OCI-LY1 (cell line): ENCODE measurements at regions not wholly inside any gene's neighbourhood (a gene's known extent, or its start where the extent isn't known, plus 50 kb on each side); places are given as distances from the start of the nearest gene placed in this dataset.
"Not testable (repeated sequence)": the region's sequence is repeated elsewhere in the genome, so short reads cannot be mapped to it uniquely, and the experiment has no call there.

Source experiments
- H2AFZ ChIP-seq: fragments of 200-600 bp; sonication (generic), shearing (Covaris generic); 2 replicates; pipeline ENCODE4 v1.6.0; 2014; ENCODE audit warnings: antibody characterized with exemption, mild to moderate bottlenecking, low read length
- H3F3A ChIP-seq: fragments of 200-600 bp; sonication (generic), shearing (Covaris generic); 2 replicates; pipeline ENCODE4 v1.6.0; 2014; ENCODE audit warnings: mild to moderate bottlenecking, antibody characterized with exemption, low read length, moderate library complexity; ENCODE audit not compliant: insufficient read depth
- H3K27ac ChIP-seq: fragments of 200-600 bp; sonication (generic); 2 replicates; pipeline ENCODE4 v1.5.1; 2014; ENCODE audit warnings: low read length, mixed run types, mild to moderate bottlenecking, low read depth; ENCODE audit not compliant: poor library complexity, severe bottlenecking
- H3K27me3 ChIP-seq: fragments of 200-600 bp; sonication (generic); 2 replicates; pipeline ENCODE4 v1.6.0; 2014; ENCODE audit warnings: antibody characterized with exemption, mild to moderate bottlenecking, low read length, moderate library complexity; ENCODE audit not compliant: insufficient read depth
- H3K36me3 ChIP-seq: fragments of 200-600 bp; sonication (generic); 2 replicates; pipeline ENCODE4 v1.6.1; 2014; ENCODE audit warnings: mild to moderate bottlenecking, antibody characterized with exemption, low read length, moderate library complexity, mixed read lengths; ENCODE audit not compliant: insufficient read depth
- H3K4me1 ChIP-seq: fragments of 200-600 bp; sonication (generic); 2 replicates; pipeline ENCODE4 v1.5.1; 2014; ENCODE audit warnings: mild to moderate bottlenecking, low read length, moderate library complexity; ENCODE audit not compliant: insufficient read depth, severe bottlenecking
- H3K4me2 ChIP-seq: fragments of 200-600 bp; sonication (generic), shearing (Covaris generic); 2 replicates; pipeline ENCODE4 v1.6.1; 2014; ENCODE audit warnings: low read length
- H3K4me3 ChIP-seq: fragments of 200-600 bp; sonication (generic); 2 replicates; pipeline ENCODE4 v1.5.1; 2014; ENCODE audit warnings: low read length, low read depth, mild to moderate bottlenecking, mixed read lengths; ENCODE audit not compliant: poor library complexity, severe bottlenecking
- H3K79me2 ChIP-seq: fragments of 200-600 bp; shearing (Covaris generic); 2 replicates; pipeline ENCODE4 v1.6.1; 2016; ENCODE audit warnings: mixed run types, low read length, mixed read lengths; ENCODE audit not compliant: insufficient read depth
- H3K9ac ChIP-seq: fragments of 200-600 bp; sonication (generic), shearing (Covaris generic); 2 replicates; pipeline ENCODE4 v1.6.1; 2014; ENCODE audit warnings: mild to moderate bottlenecking, low read length, mixed read lengths
- H3K9me2 ChIP-seq: fragments of 200-600 bp; sonication (generic), shearing (Covaris generic); 2 replicates; pipeline ENCODE4 v1.6.1; 2014; ENCODE audit warnings: low read depth, mild to moderate bottlenecking, low read length, mixed read lengths
- H3K9me3 ChIP-seq: fragments of 200-600 bp; shearing (Covaris generic); 2 replicates; pipeline ENCODE4 v1.6.1; 2014; ENCODE audit warnings: low read length, mixed read lengths
- H4K20me1 ChIP-seq: fragments of 200-600 bp; sonication (generic), shearing (Covaris generic); 2 replicates; pipeline ENCODE4 v1.6.0; 2016; ENCODE audit warnings: mild to moderate bottlenecking, low read length; ENCODE audit not compliant: insufficient read depth
- CTCF ChIP-seq: fragments of 200-600 bp; sonication (generic), shearing (Covaris generic); IDR thresholded peaks from 2 replicates; pipeline ENCODE4 v1.5.1; 2017; ENCODE audit warnings: mild to moderate bottlenecking, antibody characterized with exemption, low read length, moderate library complexity, mixed read lengths
- EZH2 ChIP-seq: fragments of 200-600 bp; sonication (generic), shearing (Covaris generic); IDR thresholded peaks from 2 replicates; pipeline ENCODE4 v1.8.0; 2017; ENCODE audit warnings: borderline replicate concordance, mixed run types, mild to moderate bottlenecking, antibody characterized with exemption, low read length, moderate library complexity, mixed read lengths

DNA sequence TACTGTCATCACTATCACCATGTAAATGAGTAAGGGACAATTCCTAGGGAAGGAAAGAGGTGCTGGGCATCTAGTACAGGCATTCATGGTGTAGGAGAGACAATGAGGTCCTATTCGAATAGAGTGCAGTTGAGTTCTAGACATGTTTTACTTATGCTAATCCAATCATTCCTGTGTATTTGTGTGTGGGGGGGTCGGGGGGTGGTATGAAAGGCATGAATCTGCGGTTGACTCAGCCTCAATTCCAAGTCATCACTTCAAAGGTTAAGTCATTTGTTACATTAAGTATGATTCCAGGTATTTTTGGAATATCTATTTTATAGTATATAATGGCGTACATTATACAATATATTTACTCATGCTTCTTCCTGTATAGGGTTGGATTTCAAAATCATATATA is 163.1 kb upstream of the GALNT15 start:
- no peak overlapping the region for H3K9ac ChIP-seq

GRCh38 chr3:16012086-16012485 is 162.4 kb upstream of the GALNT15 start:
- Histone ChIP-seq H3K27me3 (no peaks in the 10 kb centered on the region), H3K9ac (no peak overlapping the region), H3K9me3 (0 out of 2 replicates have a peak, but pooled peaks cover 3% of the 10 kb centered on the region), H3K4me2 (no peak overlapping the region), H4K20me1 (no peaks in the 10 kb centered on the region), H3K9me2 (no peaks in the 10 kb centered on the region), H2AFZ (no peak overlapping the region), H3K27ac (no peak overlapping the region), H3K79me2 (no peaks in the 10 kb centered on the region), H3K4me1 (no peaks in the 10 kb centered on the region), H3K36me3 (no peaks in the 10 kb centered on the region), H3F3A (no peaks in the 10 kb centered on the region), H3K4me3 (no peak overlapping the region)
- TF ChIP-seq EZH2 (no peak), CTCF (no peak)

More for the DNA sequence above, 163.1 kb upstream of the GALNT15 start:
- H3K9me2 ChIP-seq = no peaks in the 10 kb centered on the region
- H2AFZ ChIP-seq = no peak overlapping the region
- no peaks in the 10 kb centered on the region for H3K36me3 ChIP-seq
- no peak overlapping the region for H3K27ac ChIP-seq
- H3K27me3 ChIP-seq = no peaks in the 10 kb centered on the region
- H3K9me3 ChIP-seq = 0 out of 2 replicates have a peak, but pooled peaks cover 6% of the 10 kb centered on the region
- H3K4me2 ChIP-seq = no peak overlapping the region
- no peaks in the 10 kb centered on the region for H3K4me1 ChIP-seq
- no peak for TF ChIP-seq CTCF
- TF ChIP-seq EZH2 = no peak
- H3F3A ChIP-seq = no peaks in the 10 kb centered on the region
- no peak overlapping the region for H3K4me3 ChIP-seq
- no peaks in the 10 kb centered on the region for H3K79me2 ChIP-seq
- H4K20me1 ChIP-seq = no peaks in the 10 kb centered on the region

DNA sequence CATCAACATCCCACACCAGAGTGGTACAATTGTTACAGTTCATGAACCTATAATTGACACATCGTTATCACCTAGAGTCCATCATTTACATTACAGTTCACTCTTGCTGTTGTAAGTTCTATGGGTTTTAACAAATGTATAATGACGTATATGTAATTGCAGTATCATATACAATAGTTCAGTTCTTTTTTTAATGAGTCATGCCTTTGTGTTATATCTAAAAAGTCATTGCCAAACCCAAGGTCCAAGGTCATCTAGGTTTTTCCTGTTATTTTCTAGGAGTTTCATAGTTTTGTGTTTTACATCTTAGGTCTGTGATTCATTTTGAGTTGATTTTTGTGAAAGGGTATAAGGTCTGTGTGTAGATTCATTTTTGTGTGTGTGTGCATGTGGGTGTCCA is 160.9 kb upstream of the GALNT15 start:
- H3K4me1 ChIP-seq = no peaks in the 10 kb centered on the region
- no peaks in the 10 kb centered on the region for H3K9me2 ChIP-seq
- no peaks in the 10 kb centered on the region for H3F3A ChIP-seq
- no peak for TF ChIP-seq CTCF
- TF ChIP-seq EZH2 = no peak
- no peak overlapping the region for H3K27ac ChIP-seq
- H3K4me3 ChIP-seq = no peak overlapping the region
- no peak overlapping the region for H3K9ac ChIP-seq
- no peaks in the 10 kb centered on the region for H3K27me3 ChIP-seq
- no peaks in the 10 kb centered on the region for H3K36me3 ChIP-seq
- H4K20me1 ChIP-seq = no peaks in the 10 kb centered on the region
- no peaks in the 10 kb centered on the region for H3K79me2 ChIP-seq
- no peak overlapping the region for H3K4me2 ChIP-seq
- no peak overlapping the region for H2AFZ ChIP-seq
- no peaks in the 10 kb centered on the region for H3K9me3 ChIP-seq

DNA sequence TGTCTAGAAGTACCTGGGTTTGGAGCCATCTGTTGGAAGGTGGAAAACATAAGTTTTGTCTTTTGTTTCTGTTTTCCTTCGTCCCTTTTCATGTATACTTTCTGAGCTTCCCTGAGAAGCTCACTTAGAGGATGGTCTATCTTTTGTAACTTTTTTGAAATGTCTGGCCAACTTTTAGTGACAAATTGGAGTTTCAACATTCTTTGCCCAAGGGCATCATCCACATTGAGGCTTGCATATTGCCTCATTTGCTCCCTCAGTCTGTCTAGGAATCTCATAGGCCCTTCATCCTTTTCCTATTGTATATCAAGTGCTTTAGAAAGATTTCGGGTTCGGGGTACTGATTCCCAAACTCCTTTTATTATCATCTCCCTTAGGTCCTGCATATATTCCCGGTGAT is 152.7 kb upstream of the GALNT15 start:
- H3K9ac ChIP-seq, H3K79me2 ChIP-seq, H2AFZ ChIP-seq, H3K9me3 ChIP-seq, H3K4me2 ChIP-seq, H3K9me2 ChIP-seq, H3K27me3 ChIP-seq, H3F3A ChIP-seq, H4K20me1 ChIP-seq, H3K4me3 ChIP-seq, H3K36me3 ChIP-seq, H3K4me1 ChIP-seq, H3K27ac ChIP-seq: not testable (repeated sequence)

DNA sequence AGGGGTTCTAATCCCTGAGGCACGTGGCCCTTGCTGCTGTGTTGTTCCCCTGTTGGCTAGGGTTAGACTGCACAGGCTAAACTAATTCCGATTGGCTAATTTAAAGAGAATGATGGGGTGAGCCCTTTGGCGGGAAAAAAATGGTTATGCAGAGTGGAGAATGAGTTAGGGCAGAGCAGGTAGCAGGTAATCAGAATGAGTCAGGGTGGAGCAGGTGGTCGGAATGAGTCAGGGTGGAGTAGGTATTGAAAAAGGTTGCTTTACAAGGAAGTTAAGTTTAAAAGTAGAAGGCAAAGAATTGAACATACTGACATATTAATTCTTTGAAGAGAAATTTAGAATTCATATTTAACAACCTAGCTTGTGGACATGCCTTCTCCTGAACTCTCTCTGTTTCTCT is 150.6 kb upstream of the GALNT15 start:
- not testable (repeated sequence) for H4K20me1 ChIP-seq, H3F3A ChIP-seq, H3K36me3 ChIP-seq, H3K9me2 ChIP-seq, H3K4me3 ChIP-seq, H3K4me1 ChIP-seq, H3K4me2 ChIP-seq, H3K9ac ChIP-seq, H3K9me3 ChIP-seq, H3K79me2 ChIP-seq, H3K27me3 ChIP-seq, H3K27ac ChIP-seq, H2AFZ ChIP-seq
